DMS53 treated with DMSO at 0.1 percent for 48 hours (cell line): ENCODE measurements at regions not wholly inside any gene's neighbourhood (a gene's known extent, or its start where the extent isn't known, plus 50 kb on each side); places are given as distances from the start of the nearest gene placed in this dataset.
"Not testable (repeated sequence)": the region's sequence is repeated elsewhere in the genome, so short reads cannot be mapped to it uniquely, and the experiment has no call there.

Experiments used
- DNase-seq: peaks from one replicate; lab custom pipeline; 2025; ENCODE audit not compliant: unreplicated experiment; lab: John Stamatoyannopoulos, UW

DNA sequence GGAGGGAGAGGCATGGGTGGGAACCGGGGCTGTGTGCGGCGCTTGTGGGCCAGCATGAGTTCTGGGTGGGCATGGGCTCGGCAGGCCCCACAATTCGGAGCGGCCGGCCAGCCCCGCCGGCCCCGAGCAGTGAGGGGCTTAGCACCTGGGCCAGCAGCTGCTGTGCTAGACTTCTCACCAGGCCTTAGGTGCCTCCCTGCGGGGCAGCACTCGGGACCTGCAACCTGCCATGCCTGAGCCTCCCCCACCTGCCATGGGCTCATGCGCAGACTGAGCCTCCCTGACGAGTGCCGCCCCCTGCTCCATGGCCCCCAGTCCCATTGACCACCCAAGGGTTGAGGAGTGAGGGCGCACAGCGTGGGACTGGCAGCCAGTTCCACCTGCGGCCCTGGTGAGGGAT, 573.9 kb downstream of the TMA16 start:
- DNase-seq, result no peak

GRCh38 chr4:164070625-164071024, 576.1 kb downstream of the TMA16 start:
- no peak for DNase-seq

GRCh38 chr4:164081371-164081770, 586.9 kb downstream of the TMA16 start:
- DNase-seq, result no peak

GRCh38 chr4:164081801-164082200, 587.3 kb downstream of the TMA16 start:
- DNase-seq, result no peak

- DNase-seq, result no peak
Observed at GRCh38 chr4:164087733-164088132, 593.2 kb downstream of the TMA16 start.

- DNase-seq, result no peak
Observed at GRCh38 chr4:164095313-164096110, 601.0 kb downstream of the TMA16 start.

DNA sequence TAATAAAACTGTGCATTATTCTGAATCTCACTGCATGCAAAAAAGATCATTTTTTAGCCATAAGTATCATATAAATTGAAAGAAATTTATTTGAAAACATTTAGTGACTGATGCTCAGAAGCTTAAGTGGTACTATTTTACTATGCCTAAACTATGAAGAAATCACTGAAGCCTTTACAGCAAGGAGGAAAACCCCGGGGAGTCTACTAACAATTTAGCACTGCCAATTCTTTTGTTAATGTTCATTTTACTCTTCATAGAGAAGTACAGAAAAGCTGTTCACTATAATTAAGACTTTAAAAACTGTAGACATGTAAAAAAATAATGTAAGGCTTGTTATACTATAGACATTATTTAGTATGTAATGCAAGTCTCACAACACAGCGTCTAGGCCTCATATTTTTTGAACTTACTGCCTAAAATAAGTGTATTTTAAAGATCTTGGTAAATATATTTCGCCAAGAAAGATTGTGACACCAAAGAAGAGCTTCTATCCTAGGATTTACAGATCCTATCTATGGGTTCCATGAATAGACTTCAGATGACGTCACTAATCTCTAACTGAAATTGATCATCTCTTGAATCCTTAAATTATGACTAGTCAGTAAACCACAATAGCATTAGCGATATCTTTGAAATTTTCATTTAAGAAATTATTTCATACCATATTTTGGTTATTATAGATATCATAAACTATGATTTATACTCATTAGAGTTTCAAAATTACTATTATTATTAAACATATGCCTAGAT, 602.5 kb downstream of the TMA16 start:
- no peak for DNase-seq

DNA sequence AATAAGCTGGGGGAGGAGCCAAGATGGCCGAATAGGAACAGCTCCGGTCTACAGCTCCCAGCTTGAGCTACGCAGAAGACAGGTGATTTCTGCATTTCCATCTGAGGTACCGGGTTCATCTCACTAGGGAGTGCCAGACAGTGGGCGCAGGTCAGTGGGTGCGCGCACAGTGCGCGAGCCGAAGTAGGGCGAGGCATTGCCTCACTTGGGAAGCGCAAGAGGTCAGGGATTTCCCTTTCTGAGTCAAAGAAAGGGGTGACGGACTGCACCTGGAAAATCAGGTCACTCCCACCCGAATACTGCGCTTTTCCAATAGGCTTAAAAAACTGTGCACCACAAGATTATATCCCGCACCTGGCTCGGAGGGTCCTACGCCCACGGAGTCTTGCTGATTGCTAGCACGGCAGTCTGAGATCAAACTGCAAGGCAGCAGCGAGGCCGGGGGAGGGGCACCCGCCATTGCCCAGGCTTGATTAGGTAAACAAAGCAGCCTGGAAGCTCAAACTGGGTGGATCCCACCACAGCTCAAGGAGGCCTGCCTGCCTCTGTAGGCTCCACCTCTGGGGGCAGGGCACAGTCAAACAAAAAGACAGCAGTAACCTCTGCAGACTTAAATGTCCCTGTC, 606.4 kb downstream of the TMA16 start:
- DNase-seq, result not testable (repeated sequence)

GRCh38 chr4:164108971-164109370, 614.5 kb downstream of the TMA16 start:
- DNase-seq, result no peak

DNA sequence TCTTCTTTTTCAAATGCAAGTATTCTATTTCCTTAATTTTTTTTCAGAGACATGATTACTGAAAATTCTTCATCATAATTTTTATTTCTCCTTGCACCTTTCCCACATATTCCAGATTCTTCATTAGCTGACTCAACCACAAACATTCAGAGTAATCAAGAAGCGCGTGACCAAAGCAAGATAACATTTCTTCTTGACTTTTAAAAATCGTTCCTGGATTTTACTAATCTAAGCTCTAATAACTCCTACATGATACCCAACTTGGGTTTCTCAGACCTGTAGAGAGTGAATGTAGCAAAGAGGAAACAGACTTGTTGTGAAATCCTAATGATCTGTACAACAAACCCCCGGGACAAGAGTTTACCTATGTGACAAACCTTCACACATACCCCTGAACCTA, 615.0 kb downstream of the TMA16 start:
- DNase-seq, result no peak

DNA sequence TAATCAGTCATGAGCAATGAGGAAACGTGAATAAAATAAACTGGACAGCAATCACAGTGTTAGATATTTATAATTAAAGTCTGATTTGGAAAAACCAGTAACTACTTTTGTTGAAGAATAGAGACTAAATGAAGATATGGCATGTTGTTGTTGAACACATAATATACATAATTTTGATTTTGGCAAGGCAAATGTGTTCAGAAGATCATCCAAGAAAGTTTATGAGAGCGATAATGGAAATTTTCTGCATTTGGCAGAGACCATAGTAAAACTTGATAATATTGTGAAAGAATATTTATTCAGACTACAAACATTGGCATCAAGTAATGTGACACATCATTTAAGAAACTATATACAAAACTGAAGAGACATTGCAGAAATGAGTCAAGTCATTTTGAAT, 620.7 kb downstream of the TMA16 start:
- DNase-seq, result no peak

- DNase-seq, result no peak
Observed at GRCh38 chr4:164116286-164116685, 621.8 kb downstream of the TMA16 start.

DNA sequence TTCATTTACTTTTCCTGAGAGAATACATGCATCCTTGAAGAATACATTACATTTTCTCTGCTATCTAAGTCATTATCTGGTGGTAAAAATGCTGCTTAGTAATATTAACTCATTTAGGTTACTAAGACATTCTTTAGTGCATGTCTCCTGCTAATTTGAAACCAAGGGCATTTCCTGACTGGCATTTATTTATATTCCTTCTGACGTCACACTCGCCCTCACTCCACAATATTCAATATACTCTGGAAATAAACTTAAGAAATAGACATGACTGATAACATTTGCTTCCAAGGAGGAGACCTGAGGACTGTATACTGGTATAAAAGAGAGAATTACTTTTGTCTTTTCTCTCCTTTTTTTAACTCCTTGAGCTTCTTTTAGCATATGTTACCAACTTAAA, 619.5 kb upstream of the SMIM31 start:
- no peak for DNase-seq

DNA sequence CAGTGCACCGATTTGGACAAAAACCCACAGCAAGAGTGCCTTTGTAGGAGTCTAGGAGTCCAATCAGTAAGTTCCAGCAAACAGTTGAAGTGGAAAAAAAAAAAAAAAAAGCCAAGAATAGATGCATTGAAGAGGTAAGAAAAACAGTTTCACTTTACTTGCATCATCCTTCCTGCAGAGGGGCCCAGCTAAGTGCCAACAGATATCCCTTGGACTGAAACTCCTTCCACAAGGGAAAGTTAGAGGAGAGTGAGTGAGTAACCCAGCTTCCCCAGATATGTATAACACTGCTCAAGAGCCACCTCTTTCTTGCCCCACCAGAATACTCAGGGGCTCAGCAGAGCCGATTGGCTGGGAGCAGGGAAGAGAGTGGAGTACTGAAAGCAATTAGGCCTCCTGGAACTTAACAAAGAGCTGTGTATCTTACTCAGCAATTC, 617.7 kb upstream of the SMIM31 start:
- peak; percentile 10 for DNase-seq

GRCh38 chr4:164138521-164138920, 615.4 kb upstream of the SMIM31 start:
- no peak for DNase-seq

GRCh38 chr4:164139291-164139690, 614.6 kb upstream of the SMIM31 start:
- DNase-seq, result no peak

DNA sequence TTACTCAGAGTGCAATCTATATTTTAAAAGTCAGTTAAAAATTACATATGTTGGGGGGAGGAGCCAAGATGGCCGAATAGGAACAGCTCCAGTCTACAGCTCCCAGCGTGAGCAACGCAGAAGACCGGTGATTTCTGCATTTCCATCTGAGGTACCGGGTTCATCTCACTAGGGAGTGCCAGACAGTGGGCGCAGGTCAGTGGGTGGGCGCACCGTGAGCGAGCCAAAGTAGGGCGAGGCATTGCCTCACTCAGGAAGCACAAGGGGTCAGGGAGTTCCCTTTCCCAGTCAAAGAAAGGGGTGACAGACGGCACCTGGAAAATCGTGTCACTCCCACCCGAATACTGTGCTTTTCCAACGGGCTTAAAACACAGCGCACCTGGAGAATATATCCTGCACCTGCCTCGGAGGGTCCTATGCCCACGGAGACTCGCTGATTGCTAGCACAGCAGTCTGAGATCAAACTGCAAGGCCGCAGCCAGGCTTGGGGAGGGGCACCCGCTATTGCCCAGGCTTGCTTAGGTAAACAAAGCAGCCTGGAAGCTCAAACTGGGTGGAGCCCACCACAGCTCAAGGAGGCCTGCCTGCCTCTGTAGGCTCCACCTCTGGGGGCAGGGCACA, 612.1 kb upstream of the SMIM31 start:
- DNase-seq, result not testable (repeated sequence)

- no peak for DNase-seq
Observed at GRCh38 chr4:164154416-164154815, 599.5 kb upstream of the SMIM31 start.

GRCh38 chr4:164169591-164169990, 584.3 kb upstream of the SMIM31 start:
- no peak for DNase-seq

DNA sequence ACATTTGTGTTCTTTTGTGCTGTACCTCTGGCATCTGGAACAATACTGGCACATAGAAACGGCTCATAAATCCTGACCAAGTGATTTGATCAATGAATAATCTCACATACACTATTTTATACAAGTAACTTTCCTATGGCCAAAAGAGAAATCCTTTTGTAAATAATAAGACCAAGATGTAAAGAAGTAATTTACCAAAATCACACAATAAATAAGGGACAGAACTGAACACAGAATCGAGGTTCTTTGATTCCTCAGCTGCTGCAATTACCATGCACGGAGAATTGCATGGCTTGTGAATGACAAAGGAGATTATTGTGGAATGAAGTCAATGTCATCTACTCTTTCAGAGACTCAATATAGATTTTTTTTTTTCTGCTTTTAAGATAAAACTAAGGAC, 576.8 kb upstream of the SMIM31 start:
- DNase-seq, result no peak

DNA sequence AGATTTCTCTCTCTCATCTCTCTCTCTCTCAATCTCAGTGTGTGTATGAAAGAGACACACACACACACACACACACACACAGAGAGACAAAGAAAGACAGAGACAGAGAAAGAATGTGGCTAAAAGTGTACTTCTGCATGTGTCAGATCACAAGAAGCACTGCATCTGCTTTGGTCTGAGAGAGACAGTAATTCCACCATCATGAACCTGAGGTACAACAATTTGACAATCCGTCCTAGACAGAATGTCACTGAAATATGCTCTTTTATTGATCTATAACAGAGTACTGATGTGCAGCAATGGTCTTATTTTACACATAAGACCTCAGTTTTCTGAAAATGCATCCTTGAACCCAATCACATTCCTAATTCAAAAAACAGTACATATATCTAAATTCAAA, 576.2 kb upstream of the SMIM31 start:
- no peak for DNase-seq

DNA sequence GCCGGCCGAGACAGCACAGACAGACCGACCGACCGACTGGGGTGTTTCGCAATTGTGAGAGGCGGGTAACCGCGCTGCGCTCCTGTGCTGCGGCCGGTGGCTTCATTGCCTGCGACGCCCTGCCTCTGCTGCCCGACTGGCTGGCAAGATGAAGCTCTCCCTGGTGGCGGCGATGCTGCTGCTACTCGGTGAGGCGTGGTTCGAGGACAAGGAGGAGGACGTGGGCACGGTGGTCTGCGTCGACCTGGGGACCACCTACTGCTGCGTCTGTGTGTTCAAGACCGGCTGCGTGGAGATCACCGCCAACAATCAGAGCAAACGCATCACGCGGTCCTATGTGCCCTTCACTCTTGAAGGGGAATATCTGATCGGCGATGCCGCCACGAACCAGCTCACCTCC, 565.7 kb upstream of the SMIM31 start:
- no peak for DNase-seq
